GM19395 (cell line): ENCODE measurements at regions not wholly inside any gene's neighbourhood (a gene's known extent, or its start where the extent isn't known, plus 50 kb on each side); places are given as distances from the start of the nearest gene placed in this dataset.

Experiments used
- ATAC-seq: cut with Tn5 transposase; IDR thresholded peaks from one replicate; pipeline ENCODE4 v1.9.1; 2021; ENCODE audit warnings: mild to moderate bottlenecking, moderate library complexity; ENCODE audit not compliant: unreplicated experiment

DNA sequence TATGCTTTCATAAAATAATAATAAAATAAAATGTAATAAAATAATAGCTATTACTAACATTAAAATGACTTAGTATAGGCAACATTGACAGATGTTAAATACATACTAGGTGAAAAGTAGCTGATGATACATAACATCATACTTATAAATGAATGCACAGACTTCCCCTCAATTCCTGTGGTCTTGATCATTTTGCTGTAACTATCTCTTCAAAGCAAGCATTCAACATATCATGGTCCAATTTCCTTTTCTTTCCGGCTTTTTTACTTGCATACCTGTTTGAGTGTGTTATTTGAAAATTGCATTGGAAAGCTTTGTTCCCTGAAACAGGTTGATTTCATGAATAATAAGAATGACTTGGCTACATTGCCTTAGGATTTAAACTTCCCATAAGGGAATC lies 309.3 kb downstream of the HDGFL1 start:
- ATAC-seq = no peak

GRCh38 chr6:22880686-22881433 lies 311.5 kb downstream of the HDGFL1 start:
- no peak for ATAC-seq

DNA sequence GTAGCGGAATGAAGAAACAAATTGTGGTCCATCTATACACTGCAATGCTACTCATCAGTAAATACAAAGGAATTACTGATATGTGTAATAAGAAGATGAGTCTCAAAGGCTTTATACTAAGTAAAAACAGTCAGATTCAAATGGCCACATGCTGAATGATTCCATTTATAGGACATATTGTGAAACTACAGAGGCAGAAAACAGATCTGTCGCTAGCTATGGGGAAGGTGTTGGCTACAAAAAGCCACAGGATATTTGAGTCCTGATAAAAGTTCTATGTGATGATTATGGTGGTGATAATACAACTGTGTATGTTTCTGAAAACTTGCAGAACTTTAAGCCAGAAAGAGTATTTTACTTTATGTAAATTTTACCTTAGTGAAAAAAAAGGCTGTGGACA lies 313.2 kb downstream of the HDGFL1 start:
- no peak for ATAC-seq

DNA sequence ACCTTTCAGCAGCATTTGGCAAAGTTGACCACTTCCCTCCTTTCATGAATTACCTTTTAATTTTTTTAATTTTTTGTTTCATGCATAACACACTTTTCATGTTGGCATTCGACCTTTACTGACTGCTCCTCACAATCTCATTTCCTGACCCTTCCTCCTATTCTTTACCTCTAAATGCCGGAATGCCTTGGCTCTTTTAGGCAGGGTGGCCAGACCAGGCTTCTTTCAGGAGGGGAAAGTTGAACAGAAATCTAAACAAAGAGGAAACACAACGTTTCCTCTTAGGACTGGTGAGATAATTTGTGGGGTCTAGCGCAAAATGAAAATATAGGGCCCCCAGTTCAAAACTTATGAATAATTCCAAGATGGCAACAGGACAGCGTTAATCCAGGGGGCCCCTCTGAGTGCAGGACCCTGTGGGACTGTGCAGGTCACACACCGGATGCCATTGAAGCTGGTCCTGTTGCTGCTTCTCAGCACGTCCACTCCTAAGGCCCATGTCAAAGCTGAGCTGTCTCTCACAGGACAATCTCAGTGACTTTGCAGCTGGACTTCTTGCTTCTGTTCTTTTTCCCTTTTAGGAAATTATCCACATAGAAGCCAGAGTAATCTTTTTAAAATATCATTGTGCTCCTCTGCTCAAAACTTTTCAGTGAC lies 313.8 kb downstream of the HDGFL1 start:
- ATAC-seq = no peak

GRCh38 chr6:22884456-22884855 lies 315.1 kb downstream of the HDGFL1 start:
- ATAC-seq = no peak

DNA sequence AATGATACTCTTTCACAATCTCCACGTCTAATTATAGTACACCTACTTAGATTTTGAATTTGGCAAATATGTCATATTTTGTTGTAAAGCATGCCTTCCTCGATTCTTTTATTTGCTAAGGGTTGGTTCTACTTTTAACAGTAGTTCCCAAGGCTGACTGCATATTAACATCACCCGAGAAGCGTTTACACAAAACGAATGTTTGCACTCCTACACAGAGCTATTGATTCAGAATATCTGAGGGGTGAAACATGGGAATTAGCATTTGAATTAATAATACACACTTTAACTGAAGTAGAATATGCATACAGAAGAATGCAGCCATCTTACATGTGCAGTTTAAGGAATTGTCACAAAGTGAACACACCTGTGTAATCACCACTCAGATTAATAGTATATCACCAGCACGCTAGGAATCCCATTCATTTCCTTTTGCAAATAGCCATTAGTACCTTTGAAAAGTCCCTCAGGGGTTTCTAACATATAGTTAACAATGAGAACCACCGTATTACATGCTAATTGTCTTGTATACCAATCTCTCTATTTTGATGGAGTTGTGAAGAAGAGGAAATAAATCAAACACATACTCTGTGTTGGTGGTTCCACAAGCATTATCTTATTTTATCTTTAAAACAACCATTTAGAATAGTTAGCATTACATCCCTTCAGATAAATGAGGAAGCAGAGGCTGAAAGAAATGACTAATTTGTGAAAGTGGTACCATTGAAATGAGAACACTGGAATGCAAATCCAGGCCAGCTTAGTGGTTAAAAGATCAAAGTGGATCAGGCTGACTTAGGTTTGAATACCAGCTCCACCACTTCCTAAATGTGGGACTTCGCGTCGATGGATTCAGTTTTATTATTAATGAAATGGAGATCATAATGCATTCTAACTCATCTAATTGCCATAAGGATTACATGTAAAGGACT lies 317.6 kb downstream of the HDGFL1 start:
- peak; percentile 68 for ATAC-seq

GRCh38 chr6:22888163-22888752 lies 318.9 kb downstream of the HDGFL1 start:
- no peak for ATAC-seq

GRCh38 chr6:22891934-22892333 lies 322.6 kb downstream of the HDGFL1 start:
- ATAC-seq = no peak

DNA sequence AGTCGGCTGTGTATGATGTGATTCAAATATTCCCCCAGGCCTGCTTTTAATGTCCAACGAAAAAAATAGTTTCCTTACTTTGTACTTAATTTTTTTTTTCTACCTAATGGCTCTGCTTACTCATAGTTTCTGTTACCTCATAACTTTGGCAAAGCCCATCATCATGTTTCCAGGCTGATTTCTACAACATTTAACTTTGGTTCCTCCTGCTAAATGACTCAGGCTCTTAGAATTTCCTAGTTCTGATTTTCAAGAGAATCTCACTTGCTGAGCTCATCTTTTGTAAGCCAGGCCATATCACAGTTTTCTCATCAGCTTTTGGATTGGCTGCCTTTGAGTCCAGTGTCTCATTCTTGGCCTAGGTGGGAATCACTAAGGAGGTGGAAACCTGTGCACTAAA lies 323.1 kb downstream of the HDGFL1 start:
- no peak for ATAC-seq

DNA sequence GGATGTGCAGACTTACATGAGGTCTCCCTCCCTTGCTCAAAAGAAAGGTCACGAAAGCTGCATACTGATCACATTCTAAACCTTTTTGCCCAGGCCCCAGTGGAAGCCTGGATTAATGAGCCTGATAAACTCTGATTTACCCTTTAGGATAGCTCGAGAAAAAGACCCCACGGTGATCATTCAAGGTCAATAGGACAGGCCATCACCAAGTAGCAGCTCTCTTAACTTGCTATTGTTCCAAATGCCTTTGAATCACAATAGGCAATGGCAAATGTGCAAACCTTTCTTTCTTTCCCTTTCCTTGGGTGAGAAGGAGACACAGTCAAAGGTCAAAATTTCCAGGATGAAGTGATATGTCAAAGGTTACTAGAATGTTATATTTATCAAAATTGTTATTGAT lies 327.3 kb downstream of the HDGFL1 start:
- ATAC-seq = no peak

- no peak for ATAC-seq
These were observed 330.1 kb downstream of the HDGFL1 start for GRCh38 chr6:22899426-22899825.

DNA sequence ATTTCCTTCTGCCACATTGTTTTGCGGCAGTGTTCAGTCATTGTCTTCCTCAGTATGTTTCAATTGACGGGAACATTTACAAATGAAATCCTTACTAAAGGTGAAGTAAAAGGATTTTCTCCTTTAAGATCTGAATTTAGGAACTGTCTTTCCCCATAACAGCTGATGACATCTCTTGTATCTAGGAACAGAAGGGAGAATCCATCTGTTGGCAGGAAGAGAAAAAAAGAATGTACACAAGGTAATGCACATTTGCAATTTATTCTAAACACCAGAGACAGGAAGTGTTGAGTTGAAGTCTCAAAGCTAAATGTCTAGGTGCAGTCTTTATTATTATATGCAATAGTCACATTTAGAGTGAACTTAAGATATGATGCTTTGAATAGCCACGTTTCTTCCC lies 334.5 kb downstream of the HDGFL1 start:
- ATAC-seq = no peak

- ATAC-seq = no peak
These were observed 335.1 kb downstream of the HDGFL1 start for GRCh38 chr6:22904431-22904830.

DNA sequence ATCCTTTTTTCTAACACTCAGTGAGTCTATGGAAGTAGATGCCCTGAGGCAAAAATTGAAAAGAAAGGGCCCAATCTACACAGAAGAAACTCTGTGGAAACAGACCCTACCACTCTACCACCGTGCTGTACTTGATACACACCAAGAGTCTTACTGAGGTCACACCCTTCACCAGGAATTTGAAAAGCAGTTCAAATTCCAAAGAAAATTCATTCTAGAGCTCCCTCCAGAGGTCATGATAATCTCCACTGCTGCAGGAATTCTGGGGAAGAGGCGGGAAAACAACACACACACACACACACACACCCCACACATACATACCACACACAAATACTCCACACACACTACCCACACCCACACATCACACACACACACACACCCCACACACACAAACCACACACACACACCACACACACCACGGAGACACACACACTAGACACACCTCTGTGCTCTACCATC lies 336.8 kb downstream of the HDGFL1 start:
- ATAC-seq = no peak

DNA sequence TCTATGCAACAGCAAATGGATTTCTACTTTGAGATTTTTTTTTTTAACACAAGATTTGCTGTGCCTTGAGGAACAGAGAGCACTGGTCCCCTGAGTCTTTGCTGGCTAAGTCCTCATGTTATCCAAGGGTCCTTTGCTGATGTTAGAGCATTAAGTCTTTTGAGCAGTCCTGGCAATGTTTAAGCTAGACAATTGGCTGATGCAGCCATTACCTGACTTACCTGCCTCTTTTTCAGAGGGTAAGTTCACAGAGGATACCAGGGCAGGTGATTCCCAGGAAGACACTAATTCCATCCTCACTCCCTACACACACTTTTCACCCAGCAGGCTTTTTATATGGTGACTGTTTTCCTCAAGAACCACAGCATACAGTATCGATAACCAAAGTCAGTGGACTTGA lies 337.7 kb downstream of the HDGFL1 start:
- no peak for ATAC-seq

DNA sequence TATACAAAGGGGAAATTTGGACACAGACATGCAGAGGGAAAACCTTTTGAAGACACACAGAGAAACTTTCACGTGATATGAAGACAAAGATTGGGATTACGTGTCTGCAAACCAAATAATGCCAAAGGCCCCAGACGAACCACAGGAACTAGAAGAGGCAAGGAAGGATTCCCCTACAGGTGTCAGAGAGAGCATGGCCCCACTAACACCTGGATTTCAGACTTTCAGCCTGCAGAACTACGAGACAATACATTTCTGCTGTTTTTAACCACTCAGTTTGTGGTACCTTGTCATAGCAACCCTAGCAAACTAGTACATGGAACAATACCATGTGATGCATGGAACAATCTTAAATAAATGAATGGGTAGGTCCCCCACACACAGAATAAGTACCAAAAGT lies 341.0 kb downstream of the HDGFL1 start:
- no peak for ATAC-seq

DNA sequence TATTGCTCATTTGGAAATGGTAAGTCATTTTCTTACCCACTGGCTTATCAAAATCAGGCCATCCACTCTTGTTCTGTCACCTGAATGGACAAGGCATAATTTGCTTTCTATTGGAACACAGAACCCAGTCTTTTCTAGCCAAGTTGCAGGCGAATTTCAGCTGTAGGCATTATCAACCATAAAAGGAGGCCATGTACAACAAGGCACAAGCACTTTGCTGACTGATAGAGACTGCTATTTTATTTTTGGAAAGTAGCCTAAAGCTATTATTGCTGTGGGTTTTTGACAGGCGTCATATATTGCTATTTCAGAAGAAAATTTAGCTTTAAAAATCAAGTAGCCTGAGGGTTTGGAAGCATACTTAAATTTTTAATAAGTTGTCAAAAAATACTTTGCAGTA lies 344.2 kb downstream of the HDGFL1 start:
- no peak for ATAC-seq

DNA sequence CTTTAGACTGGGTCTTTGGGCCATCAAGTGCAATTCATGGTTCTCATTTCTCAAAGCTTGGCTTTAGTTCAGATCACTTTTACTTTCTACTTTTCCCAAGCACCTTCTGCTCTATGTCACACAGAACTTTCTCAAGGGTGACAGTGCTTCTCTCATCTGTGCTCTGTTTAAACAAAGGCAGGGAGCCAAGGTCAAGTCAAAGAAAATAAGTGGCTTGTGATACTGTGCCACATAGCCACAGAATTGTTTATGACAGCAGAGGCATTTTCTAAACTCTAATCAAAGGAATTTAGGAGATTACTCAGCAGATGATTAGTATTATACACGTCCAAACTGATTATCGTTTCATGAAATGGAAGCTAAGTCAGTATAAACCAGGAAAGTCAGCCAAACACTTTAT lies 348.0 kb downstream of the HDGFL1 start:
- ATAC-seq = no peak

DNA sequence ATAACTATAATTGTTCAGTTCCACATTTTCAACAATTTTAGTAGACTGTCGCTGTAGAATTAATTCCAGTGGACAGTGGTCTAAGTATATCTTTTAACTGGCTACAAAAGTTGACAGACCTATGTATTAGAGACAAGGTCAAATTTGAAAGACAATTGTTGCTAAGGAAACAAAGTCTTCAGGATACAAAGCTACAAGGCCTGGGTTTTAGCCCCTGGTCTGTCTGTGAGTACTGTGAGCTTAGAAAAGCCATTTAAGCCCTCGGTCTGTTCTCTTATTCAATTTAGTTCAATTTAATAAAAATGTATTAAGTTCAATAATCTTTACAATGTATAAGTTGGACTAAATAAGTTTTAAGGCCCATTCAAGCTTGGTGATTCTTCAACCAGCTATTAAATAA lies 352.5 kb downstream of the HDGFL1 start:
- ATAC-seq = no peak

DNA sequence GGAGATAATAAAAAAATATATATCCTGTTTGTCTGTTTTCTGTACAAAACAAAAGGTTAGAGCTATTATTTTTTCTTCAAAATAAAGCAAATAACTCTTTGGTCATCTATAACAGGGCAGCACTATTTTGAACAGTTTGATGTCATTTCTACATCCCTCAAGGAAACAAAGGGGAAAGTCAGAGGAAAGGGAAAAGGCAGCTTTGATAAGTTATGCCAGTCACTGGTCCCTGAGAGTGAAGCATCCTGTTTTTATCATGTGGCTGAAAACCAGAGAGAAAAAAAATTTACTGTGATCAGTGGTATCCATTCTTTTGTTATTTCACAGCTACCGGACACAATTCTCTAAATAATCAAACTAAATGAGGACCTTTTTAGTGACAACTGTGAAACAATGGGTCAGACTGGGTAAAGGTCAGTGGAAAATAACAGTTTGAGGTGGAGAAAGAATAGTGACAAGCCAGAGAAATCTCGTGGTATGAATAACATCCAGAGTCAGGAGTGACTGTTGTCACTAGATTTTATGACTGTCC lies 356.0 kb downstream of the HDGFL1 start:
- ATAC-seq = no peak
